ENCODE measurements at regions not wholly inside any gene's neighbourhood (a gene's known extent, or its start where the extent isn't known, plus 50 kb on each side); places are given as distances from the start of the nearest gene placed in this dataset.

- no peak for TF ChIP-seq CTCF (IDR thresholded peaks at IDR 0.05; ENCODE audit: low read depth, low read length, poor library complexity, severe bottlenecking)
- TF ChIP-seq EZH2phosphoT487 (IDR thresholded peaks at IDR 0.05; ENCODE audit: borderline replicate concordance, low read length) = no peak
These were observed 559.6 kb upstream of the NRSN1 start for GRCh38 chr6:23566418-23566817.

All from DOHH2 (cell line).